Heart left ventricle (tissue), 16 donors: ENCODE measurements at regions not wholly inside any gene's neighbourhood (a gene's known extent, or its start where the extent isn't known, plus 50 kb on each side); places are given as distances from the start of the nearest gene placed in this dataset.

ENCODE experiments used
- ATAC-seq, 4 donors: fragments of 200-7000 bp; cut with Tn5 transposase; one replicate each; pipeline ENCODE4 v1.9.1; 2020 to 2022; ENCODE audit warnings: moderate library complexity in 4 of 4, mild to moderate bottlenecking in 3 of 4, moderate number of reproducible peaks in 1 of 4
- DNase-seq, 5 donors: peaks; one replicate each; pipeline ENCODE4 v3.0.0-alpha.2; 2020
- H3K27ac ChIP-seq, 12 donors: fragments of 200-600 bp; sonication (generic) in 4 of 12; one replicate each; pipeline versions ENCODE4 v1.5.0 to v1.8.0; 2016 to 2022; ENCODE audit warnings: mild to moderate bottlenecking in 2 of 12
- H3K27me3 ChIP-seq, 9 donors: fragments of 200-600 bp; sonication (generic) in 2 of 9; one replicate each; pipeline versions ENCODE4 v1.5.1 to v1.8.0; 2016 to 2022; ENCODE audit warnings: mild to moderate bottlenecking in 3 of 9
- H3K36me3 ChIP-seq, 9 donors: fragments of 200-600 bp; sonication (generic) in 2 of 9; one replicate each; pipeline versions ENCODE4 v1.5.0 to v1.8.0; 2018 to 2022; ENCODE audit warnings: mild to moderate bottlenecking in 2 of 9
- H3K4me1 ChIP-seq, 12 donors: fragments of 200-600 bp; sonication (generic) in 4 of 12; one replicate each; pipeline versions ENCODE4 v1.5.0 to v1.8.0; 2016 to 2022; ENCODE audit warnings: mild to moderate bottlenecking in 3 of 12
- H3K4me3 ChIP-seq, 12 donors: fragments of 200-600 bp; sonication (generic) in 4 of 12; one replicate each; pipeline versions ENCODE4 v1.5.0 to v1.8.0; 2017 to 2022; ENCODE audit warnings: mild to moderate bottlenecking in 9 of 12, moderate library complexity in 4 of 12
- H3K9me3 ChIP-seq, 12 donors: fragments of 200-600 bp; sonication (generic) in 4 of 12; one replicate each; pipeline versions ENCODE4 v1.5.0 to v1.8.0; 2016 to 2022; ENCODE audit warnings: mild to moderate bottlenecking in 1 of 12
- POLR2A ChIP-seq, 2 donors: fragments of 450-650 bp; IDR thresholded peaks; one replicate each; pipeline ENCODE4 v1.6.1; 2017; ENCODE audit warnings: antibody characterized with exemption in 2 of 2, mild to moderate bottlenecking in 2 of 2, moderate library complexity in 2 of 2
- WGBS, 4 donors: extraction: QIAGEN DNeasy Blood & Tissue Kit in 2 of 4; methylation state at CpG; one replicate each; pipeline versions ENCODE4 v1.1.5 to v1.1.7; 2013 to 2018; 5-methylcytosine and 5-hydroxymethylcytosine counted together
- intact Hi-C, 10 donors: fragments of 100-400 bp; cut with DNase I; formaldehyde crosslinking; loops; one replicate each; pipeline versions ENCODE4 v1.11.1 to v1.14.2; 2022
- TF ChIP-seq, protein P1 (sequence below), 12 donors: fragments of 200-600 bp; sonication (generic) in 4 of 12; IDR thresholded peaks; one replicate each; pipeline versions ENCODE4 v1.5.0 to v1.8.0; 2018 to 2022; ENCODE audit warnings: antibody characterized with exemption in 12 of 12, mild to moderate bottlenecking in 5 of 12
- donor health status: ischemic (EF 13 %, LVEDD 7.1; RV severe dilation, severe dysfunction).
- donor health status: healthy with polysubstance abuse.
- donor health status: DM: no; HTN: yes; CAD: no.
- donor health status: DM: no; HTN: no; CAD: no.
- donor health status: ischemic (EF 25% LVEDD 6.9; RV normal size, moderate dysfunction).
- donor health status: ischemic (EF 25% LVEDD 5.7; RV mildly dilated, moderate dysfunction).
- donor health status: healthy.
- donor health status: DM: yes; HTN: yes; CAD: no.
- donor health status: ischemic (EF 35%, LVEDD 5.7; RV mildly dilated, moderate dysfunction).
- donor health status: nonischemic (EF 11% LVEDD 7.7; RV severe dilation, severe dysfunction).
- donor health status: DM: yes; HTN: yes; CAD: no.
- donor health status: PGD.
- donor health status: ischemic (EF 29% LVEDD 5.4; RV normal size, mild dysfunction).
- donor health status: nonischemic (EF 23%, LVEDD 6.1; RV moderate dilation, normal function).

DNA sequence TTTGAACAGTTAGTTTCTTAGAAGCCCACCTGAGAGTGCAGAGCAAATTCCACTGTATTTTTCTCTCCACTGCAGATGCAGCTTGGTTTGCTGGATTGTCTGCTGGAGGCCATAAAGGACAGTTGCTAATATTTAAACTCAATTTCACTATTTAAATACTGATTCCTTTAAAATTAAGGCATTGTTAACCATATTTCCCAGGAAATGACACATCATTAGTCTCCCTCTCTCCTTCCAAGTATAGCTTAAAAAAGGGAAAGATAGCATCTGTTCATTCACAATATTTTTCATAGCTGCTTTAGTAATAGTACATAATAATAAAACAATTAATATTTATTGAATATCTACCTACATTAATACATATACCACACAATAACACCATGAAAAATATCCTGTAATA lies 252.9 kb downstream of the HGF start:
- H3K4me1 ChIP-seq = no peaks in the 10 kb centered on the region
- TF ChIP-seq POLR2A (IDR thresholded peaks at IDR 0.05) = no peak
- TF ChIP-seq, protein P1, sequence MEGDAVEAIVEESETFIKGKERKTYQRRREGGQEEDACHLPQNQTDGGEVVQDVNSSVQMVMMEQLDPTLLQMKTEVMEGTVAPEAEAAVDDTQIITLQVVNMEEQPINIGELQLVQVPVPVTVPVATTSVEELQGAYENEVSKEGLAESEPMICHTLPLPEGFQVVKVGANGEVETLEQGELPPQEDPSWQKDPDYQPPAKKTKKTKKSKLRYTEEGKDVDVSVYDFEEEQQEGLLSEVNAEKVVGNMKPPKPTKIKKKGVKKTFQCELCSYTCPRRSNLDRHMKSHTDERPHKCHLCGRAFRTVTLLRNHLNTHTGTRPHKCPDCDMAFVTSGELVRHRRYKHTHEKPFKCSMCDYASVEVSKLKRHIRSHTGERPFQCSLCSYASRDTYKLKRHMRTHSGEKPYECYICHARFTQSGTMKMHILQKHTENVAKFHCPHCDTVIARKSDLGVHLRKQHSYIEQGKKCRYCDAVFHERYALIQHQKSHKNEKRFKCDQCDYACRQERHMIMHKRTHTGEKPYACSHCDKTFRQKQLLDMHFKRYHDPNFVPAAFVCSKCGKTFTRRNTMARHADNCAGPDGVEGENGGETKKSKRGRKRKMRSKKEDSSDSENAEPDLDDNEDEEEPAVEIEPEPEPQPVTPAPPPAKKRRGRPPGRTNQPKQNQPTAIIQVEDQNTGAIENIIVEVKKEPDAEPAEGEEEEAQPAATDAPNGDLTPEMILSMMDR (IDR thresholded peaks at IDR 0.05) = no peak
- ATAC-seq (no peak), DNase-seq (no peak)
- H3K36me3 ChIP-seq = no peaks in the 10 kb centered on the region
- H3K27me3 ChIP-seq = no peaks in the 10 kb centered on the region
- no peak overlapping the region for H3K4me3 ChIP-seq
- peaks cover 0 to 5% (median 0%) of the 10 kb centered on the region in 12 donors for H3K9me3 ChIP-seq
- intact Hi-C loops = no loop called here
- no peak overlapping the region for H3K27ac ChIP-seq

DNA sequence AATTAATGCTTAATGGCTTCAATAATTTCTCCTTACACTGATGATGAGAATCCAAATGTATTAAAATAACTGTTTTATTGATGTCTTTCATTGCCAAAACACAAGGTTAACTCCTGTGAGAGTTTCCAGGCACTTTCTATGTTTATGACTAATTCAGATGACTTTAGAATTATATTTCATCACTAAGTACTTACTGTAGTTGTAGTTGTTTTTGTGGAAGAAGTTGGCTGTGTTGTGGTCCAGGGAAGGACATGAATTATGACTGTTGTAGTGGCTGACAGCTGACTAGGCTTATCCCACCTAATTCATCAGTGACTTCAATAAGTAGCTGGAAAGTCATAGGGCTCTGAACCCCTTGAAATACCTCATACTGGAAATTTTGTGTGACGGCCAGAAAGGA lies 254.8 kb downstream of the HGF start:
- TF ChIP-seq POLR2A (IDR thresholded peaks at IDR 0.05) = no peak
- TF ChIP-seq, protein P1 (IDR thresholded peaks at IDR 0.05) = no peak
- H3K27ac ChIP-seq = no peak overlapping the region
- ATAC-seq (no peak), DNase-seq (no peak)
- no peak overlapping the region for H3K4me3 ChIP-seq
- H3K9me3 ChIP-seq = peaks cover 0 to 5% (median 0%) of the 10 kb centered on the region in 12 donors
- intact Hi-C loops = no loop called here
- whole genome bisulfite sequencing, 4 donors = 82 to 87% (median 85%) methylated on average over 1 of the region's 1 CpG
- H3K4me1 ChIP-seq = no peaks in the 10 kb centered on the region
- H3K36me3 ChIP-seq = no peaks in the 10 kb centered on the region
- no peaks in the 10 kb centered on the region for H3K27me3 ChIP-seq

DNA sequence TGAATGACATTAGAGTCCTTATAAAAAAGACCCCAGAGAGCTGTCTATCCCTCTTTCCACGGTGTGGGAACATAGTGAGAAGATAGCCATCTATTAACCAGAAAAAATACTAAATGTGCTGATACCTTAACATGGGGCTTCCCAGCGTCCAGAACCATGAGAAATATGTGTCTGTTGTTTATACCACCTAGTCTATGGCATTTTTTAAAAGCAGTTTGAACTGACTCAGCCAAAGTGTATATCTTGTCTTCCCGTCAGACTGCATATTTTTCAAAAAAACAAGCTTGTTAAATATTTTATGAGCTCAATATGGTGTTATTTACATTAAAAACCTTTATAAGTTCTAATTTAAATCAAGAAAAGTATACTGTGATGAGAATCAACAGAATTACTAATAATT lies 255.3 kb downstream of the HGF start:
- ATAC-seq = no peak
- Histone ChIP-seq H3K4me1 (no peaks in the 10 kb centered on the region), H3K36me3 (no peaks in the 10 kb centered on the region), H3K4me3 (no peak overlapping the region), H3K27ac (no peak overlapping the region), H3K9me3 (peaks cover 0 to 5% (median 0%) of the 10 kb centered on the region in 12 donors), H3K27me3 (no peaks in the 10 kb centered on the region)
- WGBS, 4 donors = 69 to 76% (median 73%) methylated on average over 3 of the region's 3 CpGs
- TF ChIP-seq, protein P1 (IDR thresholded peaks at IDR 0.05) = no peak
- no peak for TF ChIP-seq POLR2A (IDR thresholded peaks at IDR 0.05)
- DNase-seq = no peak
- intact Hi-C loops = no loop called here

DNA sequence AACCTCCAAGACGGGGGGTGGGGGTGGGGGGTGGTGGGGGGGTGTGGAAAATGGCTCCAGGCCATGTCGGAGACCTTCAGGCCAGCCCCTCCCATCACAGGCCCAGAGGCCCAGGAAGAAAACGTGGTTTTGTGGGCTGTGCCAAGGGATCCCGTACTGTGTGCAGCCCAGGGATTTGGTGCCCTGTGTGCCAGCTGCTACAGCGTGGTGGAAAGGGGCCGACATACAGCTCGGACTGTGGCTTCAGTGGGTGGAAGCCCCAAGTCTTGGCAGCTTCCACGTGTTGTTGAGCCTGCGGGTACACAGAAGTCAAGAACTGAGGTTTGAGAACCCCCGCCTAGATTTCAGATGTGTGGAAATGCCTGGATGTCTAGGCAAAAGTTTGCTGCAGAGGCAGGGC lies 259.7 kb downstream of the HGF start:
- 76 to 89% (median 84%) methylated on average over 5 to 10 of the region's 10 CpGs for WGBS, 4 donors
- H3K27me3 ChIP-seq = no peaks in the 10 kb centered on the region
- peaks cover 0 to 5% (median 0%) of the 10 kb centered on the region in 12 donors for H3K9me3 ChIP-seq
- intact Hi-C loops = no loop called here
- TF ChIP-seq POLR2A (IDR thresholded peaks at IDR 0.05) = no peak
- TF ChIP-seq, protein P1 (IDR thresholded peaks at IDR 0.05) = no peak
- H3K4me1 ChIP-seq = peaks cover 0 to 10% (median 0%) of the 10 kb centered on the region in 12 donors
- no peak for DNase-seq
- H3K36me3 ChIP-seq = no peaks in the 10 kb centered on the region
- no peak for ATAC-seq
- no peak overlapping the region for H3K27ac ChIP-seq
- no peak overlapping the region for H3K4me3 ChIP-seq
